ENCODE measurements at regions not wholly inside any gene's neighbourhood (a gene's known extent, or its start where the extent isn't known, plus 50 kb on each side); places are given as distances from the start of the nearest gene placed in this dataset.

DNA sequence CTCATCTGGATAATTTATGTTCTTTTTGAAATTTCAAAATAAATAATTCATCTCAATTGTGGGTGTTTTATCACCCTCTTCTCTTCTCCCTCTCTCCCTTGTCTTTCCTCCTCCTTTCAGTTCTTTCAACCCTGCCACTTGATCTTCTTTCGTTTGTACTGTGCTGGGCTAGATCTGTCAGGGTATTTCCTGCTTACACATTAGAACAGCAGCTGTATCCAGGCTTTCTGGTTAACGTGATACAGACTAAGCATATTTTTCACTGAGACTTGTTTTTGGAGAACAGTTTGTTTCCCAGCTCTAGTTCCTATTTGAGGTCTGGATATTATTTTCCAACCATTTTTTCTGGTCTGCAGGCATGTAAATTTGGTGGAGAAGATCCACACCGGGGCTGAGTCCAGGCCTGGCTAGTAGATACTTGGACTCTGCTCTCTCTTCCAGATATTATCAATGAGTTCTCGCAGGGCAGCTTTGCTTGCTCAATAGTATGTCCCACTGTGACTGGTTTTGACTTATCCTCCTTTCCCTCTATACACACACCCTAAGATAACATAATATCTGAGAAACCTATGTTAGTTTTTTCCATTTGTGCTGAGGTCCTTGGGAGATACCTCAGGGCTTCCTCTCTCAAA is 1310.7 kb upstream of the TENM3 start:
- TF ChIP-seq FOXP2 (optimal IDR thresholded peaks at IDR 0.05; ENCODE audit: control extremely low read depth, extremely low read length, insufficient read depth) (no peak), POLR2AphosphoS5 (IDR thresholded peaks at IDR 0.05; ENCODE audit: borderline replicate concordance, low read depth, low read length) (no peak), EZH2 (IDR thresholded peaks at IDR 0.05) (no peak)
- Histone ChIP-seq H3K27ac (no peak overlapping the region), H3K36me3 (ENCODE audit: insufficient read depth, low read length) (no peaks in the 10 kb centered on the region), H3K9ac (ENCODE audit: insufficient read length) (no peak overlapping the region), H3K4me3 (no peak overlapping the region), H3K9me3 (ENCODE audit: low read depth, low read length) (no peaks in the 10 kb centered on the region)
- no peak for DNase-seq (ENCODE audit: low read depth, low spot score)

DNA sequence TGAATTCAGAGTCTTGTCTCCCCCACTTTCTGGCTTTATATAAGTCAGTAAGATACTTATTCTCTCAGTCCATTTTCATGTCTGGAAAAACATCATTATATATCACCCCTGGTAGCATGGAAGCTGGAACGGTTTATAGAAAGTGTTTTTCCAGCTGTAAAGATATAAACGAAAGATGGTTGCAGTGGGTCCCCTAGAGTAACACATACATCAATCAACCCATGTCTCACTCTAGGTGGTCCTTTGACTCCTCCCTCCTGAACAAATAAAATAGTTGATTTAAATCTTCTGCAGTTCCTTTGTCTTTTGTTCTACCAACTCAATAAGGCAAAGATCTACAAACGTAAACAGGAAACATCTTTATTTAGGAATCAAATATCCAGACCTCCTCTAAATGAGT is 1306.1 kb upstream of the TENM3 start:
- Histone ChIP-seq H3K9me3 (ENCODE audit: low read depth, low read length) (no peaks in the 10 kb centered on the region), H3K27ac (no peak overlapping the region), H3K9ac (ENCODE audit: insufficient read length) (no peak overlapping the region), H3K36me3 (ENCODE audit: insufficient read depth, low read length) (no peaks in the 10 kb centered on the region), H3K4me3 (no peak overlapping the region)
- TF ChIP-seq FOXP2 (optimal IDR thresholded peaks at IDR 0.05; ENCODE audit: control extremely low read depth, extremely low read length, insufficient read depth) (no peak), EZH2 (IDR thresholded peaks at IDR 0.05) (no peak), POLR2AphosphoS5 (IDR thresholded peaks at IDR 0.05; ENCODE audit: borderline replicate concordance, low read depth, low read length) (no peak)
- DNase-seq (ENCODE audit: low read depth, low spot score), result no peak

DNA sequence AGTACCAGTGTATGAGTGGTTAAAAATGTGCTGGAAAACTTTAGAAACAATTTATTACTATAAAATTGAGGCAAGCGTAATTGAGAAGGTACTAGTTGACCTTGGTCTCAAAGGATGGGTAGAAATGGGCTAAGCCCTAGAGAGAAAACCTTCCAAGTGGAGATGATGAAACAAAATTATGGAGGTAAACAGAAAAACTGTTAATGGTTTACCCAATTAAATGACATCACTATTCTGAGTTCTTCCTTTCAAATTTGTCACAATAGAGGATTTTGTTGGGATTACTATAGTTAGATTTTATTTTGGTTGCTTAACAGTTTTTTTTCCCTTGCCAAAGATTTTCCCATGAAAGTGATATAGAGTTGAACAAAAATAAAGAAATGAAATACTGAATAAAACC is 1302.5 kb upstream of the TENM3 start:
- H3K4me3 ChIP-seq, result no peak overlapping the region
- DNase-seq (ENCODE audit: low read depth, low spot score), result no peak
- H3K9me3 ChIP-seq (ENCODE audit: low read depth, low read length), result no peaks in the 10 kb centered on the region
- no peaks in the 10 kb centered on the region for H3K36me3 ChIP-seq (ENCODE audit: insufficient read depth, low read length)
- no peak overlapping the region for H3K27ac ChIP-seq
- no peak overlapping the region for H3K9ac ChIP-seq (ENCODE audit: insufficient read length)
- no peak for TF ChIP-seq POLR2AphosphoS5 (IDR thresholded peaks at IDR 0.05; ENCODE audit: borderline replicate concordance, low read depth, low read length)
- TF ChIP-seq EZH2 (IDR thresholded peaks at IDR 0.05), result no peak
- TF ChIP-seq FOXP2 (optimal IDR thresholded peaks at IDR 0.05; ENCODE audit: control extremely low read depth, extremely low read length, insufficient read depth), result no peak

- H3K36me3 ChIP-seq (ENCODE audit: insufficient read depth, low read length), result no peaks in the 10 kb centered on the region
- H3K9ac ChIP-seq (ENCODE audit: insufficient read length), result no peak overlapping the region
- DNase-seq (ENCODE audit: low read depth, low spot score), result no peak
- no peak overlapping the region for H3K4me3 ChIP-seq
- TF ChIP-seq POLR2AphosphoS5 (IDR thresholded peaks at IDR 0.05; ENCODE audit: borderline replicate concordance, low read depth, low read length) (no peak), EZH2 (IDR thresholded peaks at IDR 0.05) (no peak), FOXP2 (optimal IDR thresholded peaks at IDR 0.05; ENCODE audit: control extremely low read depth, extremely low read length, insufficient read depth) (no peak)
- no peak overlapping the region for H3K27ac ChIP-seq
- no peaks in the 10 kb centered on the region for H3K9me3 ChIP-seq (ENCODE audit: low read depth, low read length)
These were observed 1300.8 kb upstream of the TENM3 start for GRCh38 chr4:180942367-180942916.

DNA sequence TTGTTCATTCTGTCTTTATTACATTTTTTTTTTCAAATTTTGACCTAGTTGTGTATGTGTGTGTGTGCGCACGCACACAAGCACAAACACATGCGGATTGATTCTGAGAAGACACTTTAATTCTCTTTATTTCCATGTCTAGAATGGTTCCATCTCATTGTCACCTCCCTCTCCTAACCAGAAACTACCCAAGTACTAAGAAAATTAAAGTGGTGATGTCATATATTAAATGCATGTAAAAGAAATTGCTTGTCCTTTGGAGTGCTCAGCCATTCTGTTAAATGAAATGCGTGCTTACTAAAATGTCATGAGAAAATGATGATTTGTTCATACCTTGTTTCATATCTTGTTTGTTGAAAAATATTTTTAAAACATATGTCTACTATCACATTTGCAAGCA is 1297.0 kb upstream of the TENM3 start:
- TF ChIP-seq FOXP2 (optimal IDR thresholded peaks at IDR 0.05; ENCODE audit: control extremely low read depth, extremely low read length, insufficient read depth) (no peak), EZH2 (IDR thresholded peaks at IDR 0.05) (no peak), POLR2AphosphoS5 (IDR thresholded peaks at IDR 0.05; ENCODE audit: borderline replicate concordance, low read depth, low read length) (no peak)
- H3K9me3 ChIP-seq (ENCODE audit: low read depth, low read length), result no peaks in the 10 kb centered on the region
- no peaks in the 10 kb centered on the region for H3K36me3 ChIP-seq (ENCODE audit: insufficient read depth, low read length)
- no peak overlapping the region for H3K4me3 ChIP-seq
- no peak for DNase-seq (ENCODE audit: low read depth, low spot score)
- no peak overlapping the region for H3K27ac ChIP-seq
- H3K9ac ChIP-seq (ENCODE audit: insufficient read length), result no peak overlapping the region

GRCh38 chr4:180947425-180947824 is 1295.8 kb upstream of the TENM3 start:
- DNase-seq (ENCODE audit: low read depth, low spot score), result peak; percentile 66
- no peak overlapping the region for H3K9ac ChIP-seq (ENCODE audit: insufficient read length)
- H3K4me3 ChIP-seq, result peak overlapping the region; percentile 41; the same call in 1 of the 2 replicates
- no peaks in the 10 kb centered on the region for H3K36me3 ChIP-seq (ENCODE audit: insufficient read depth, low read length)
- TF ChIP-seq POLR2AphosphoS5 (IDR thresholded peaks at IDR 0.05; ENCODE audit: borderline replicate concordance, low read depth, low read length) (no peak), FOXP2 (optimal IDR thresholded peaks at IDR 0.05; ENCODE audit: control extremely low read depth, extremely low read length, insufficient read depth) (no peak), EZH2 (IDR thresholded peaks at IDR 0.05) (no peak)
- H3K27ac ChIP-seq, result no peak overlapping the region
- no peaks in the 10 kb centered on the region for H3K9me3 ChIP-seq (ENCODE audit: low read depth, low read length)

- no peak overlapping the region for H3K4me3 ChIP-seq
- no peak overlapping the region for H3K27ac ChIP-seq
- no peaks in the 10 kb centered on the region for H3K36me3 ChIP-seq (ENCODE audit: insufficient read depth, low read length)
- H3K9ac ChIP-seq (ENCODE audit: insufficient read length), result no peak overlapping the region
- no peak for TF ChIP-seq EZH2 (IDR thresholded peaks at IDR 0.05)
- no peak for TF ChIP-seq FOXP2 (optimal IDR thresholded peaks at IDR 0.05; ENCODE audit: control extremely low read depth, extremely low read length, insufficient read depth)
- TF ChIP-seq POLR2AphosphoS5 (IDR thresholded peaks at IDR 0.05; ENCODE audit: borderline replicate concordance, low read depth, low read length), result no peak
- no peak for DNase-seq (ENCODE audit: low read depth, low spot score)
- no peaks in the 10 kb centered on the region for H3K9me3 ChIP-seq (ENCODE audit: low read depth, low read length)
These were observed 1293.6 kb upstream of the TENM3 start for GRCh38 chr4:180949424-180950213.

GRCh38 chr4:180950377-180950776 is 1292.8 kb upstream of the TENM3 start:
- DNase-seq (ENCODE audit: low read depth, low spot score), result no peak

More at GRCh38 chr4:180950377-180950776, 1292.8 kb upstream of the TENM3 start:
- no peak overlapping the region for H3K27ac ChIP-seq
- no peak for TF ChIP-seq EZH2 (IDR thresholded peaks at IDR 0.05)
- TF ChIP-seq POLR2AphosphoS5 (IDR thresholded peaks at IDR 0.05; ENCODE audit: borderline replicate concordance, low read depth, low read length), result no peak
- TF ChIP-seq FOXP2 (optimal IDR thresholded peaks at IDR 0.05; ENCODE audit: control extremely low read depth, extremely low read length, insufficient read depth), result no peak
- no peaks in the 10 kb centered on the region for H3K9me3 ChIP-seq (ENCODE audit: low read depth, low read length)
- H3K36me3 ChIP-seq (ENCODE audit: insufficient read depth, low read length), result no peaks in the 10 kb centered on the region
- H3K9ac ChIP-seq (ENCODE audit: insufficient read length), result no peak overlapping the region
- H3K4me3 ChIP-seq, result no peak overlapping the region
